Uterus (tissue), 3 donors: ENCODE measurements at regions not wholly inside any gene's neighbourhood (a gene's known extent, or its start where the extent isn't known, plus 50 kb on each side); places are given as distances from the start of the nearest gene placed in this dataset.
"Not testable (repeated sequence)": the region's sequence is repeated elsewhere in the genome, so short reads cannot be mapped to it uniquely, and the experiment has no call there.

ENCODE experiments used
- DNase-seq, 2 donors: peaks; one replicate each; pipeline ENCODE4 v3.0.0-alpha.2; 2019 to 2020
- H3K27ac ChIP-seq, 2 donors: fragments of 200-600 bp; sonication (generic); 1 replicate in 1 of 2; 2 replicates in 1 of 2; pipeline ENCODE4 v1.5.1; 2016 to 2018
- H3K27me3 ChIP-seq, 2 donors: fragments of 200-600 bp; sonication (generic); one replicate each; pipeline ENCODE4 v1.5.1; 2018 to 2019; ENCODE audit warnings: control low read depth in 1 of 2
- H3K36me3 ChIP-seq, 2 donors: fragments of 200-600 bp; sonication (generic); one replicate each; pipeline ENCODE4 v1.5.1; 2019; ENCODE audit warnings: control low read depth in 1 of 2
- H3K4me1 ChIP-seq, 2 donors: fragments of 200-600 bp; sonication (generic); one replicate each; pipeline ENCODE4 v1.5.1; 2018 to 2019; ENCODE audit warnings: control low read depth in 1 of 2
- H3K4me3 ChIP-seq, 2 donors: fragments of 200-600 bp; sonication (generic); 1 replicate in 1 of 2; 2 replicates in 1 of 2; pipeline ENCODE4 v1.5.1; 2018 to 2019; ENCODE audit warnings: mild to moderate bottlenecking in 1 of 2
- H3K9me3 ChIP-seq, 2 donors: fragments of 200-600 bp; sonication (generic); one replicate each; pipeline ENCODE4 v1.5.1; 2019; ENCODE audit warnings: control low read depth in 1 of 2
- POLR2A ChIP-seq, 2 donors: fragments of 450-650 bp; IDR thresholded peaks; one replicate each; pipeline ENCODE4 v1.6.1; 2016; ENCODE audit warnings: antibody characterized with exemption in 2 of 2, mild to moderate bottlenecking in 1 of 2, moderate library complexity in 1 of 2
- intact Hi-C: fragments of 100-400 bp; cut with DNase I; formaldehyde crosslinking; loops from one replicate; pipeline ENCODE4 v1.15.1; 2023; ENCODE audit warnings: low total_unique reads
- TF ChIP-seq, protein P1 (sequence below), 4 experiments: fragments of 200-600 bp in 2 of 4; fragments of 450-650 bp in 2 of 4; sonication (generic) in 2 of 4; IDR thresholded peaks; one replicate each; pipeline ENCODE4 v1.5.1; 2016 to 2019; ENCODE audit warnings: antibody characterized with exemption in 4 of 4, mild to moderate bottlenecking in 2 of 4, moderate library complexity in 1 of 4
- donor health status: DM: yes; HTN: yes; CAD: no.

DNA sequence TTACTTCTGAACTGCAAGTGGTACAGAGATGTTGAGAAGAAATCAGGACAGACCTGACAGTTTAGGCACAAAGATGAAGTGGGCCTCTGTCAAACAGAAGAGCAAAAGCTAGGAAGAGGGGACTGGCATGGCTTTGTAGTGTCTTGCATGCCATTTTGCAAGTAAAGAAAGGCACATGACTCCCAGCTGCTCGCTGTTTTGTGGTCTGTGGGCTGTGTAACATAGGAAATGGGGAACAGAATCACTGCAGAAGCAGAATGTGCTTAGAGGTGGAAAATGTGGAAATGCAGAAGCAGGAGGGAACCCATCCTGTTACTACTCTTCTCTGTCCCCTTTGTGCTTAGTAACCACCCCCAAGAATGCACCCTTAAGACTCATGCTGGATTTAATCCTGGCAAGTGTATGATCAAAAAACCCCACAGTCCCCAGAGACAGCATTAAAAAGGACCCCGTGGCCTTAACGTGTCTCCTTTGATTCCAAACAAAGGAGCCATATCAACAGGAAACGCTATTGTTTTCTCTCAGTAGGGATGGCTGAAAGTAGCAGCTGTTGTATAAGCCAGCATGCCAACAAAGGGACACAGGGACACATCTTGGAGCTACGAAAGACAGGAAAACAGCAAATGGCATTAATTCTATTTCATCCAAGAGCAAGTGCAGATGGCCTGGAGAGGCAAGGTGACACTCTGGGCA is 177.6 kb upstream of the GLRA2 start:
- no peaks in the 10 kb centered on the region for H3K36me3 ChIP-seq
- intact Hi-C loops = no loop called here
- no peak for DNase-seq
- no peak overlapping the region for H3K4me3 ChIP-seq
- H3K27ac ChIP-seq = no peak overlapping the region
- no peak for TF ChIP-seq POLR2A (IDR thresholded peaks at IDR 0.05)
- TF ChIP-seq, protein P1, sequence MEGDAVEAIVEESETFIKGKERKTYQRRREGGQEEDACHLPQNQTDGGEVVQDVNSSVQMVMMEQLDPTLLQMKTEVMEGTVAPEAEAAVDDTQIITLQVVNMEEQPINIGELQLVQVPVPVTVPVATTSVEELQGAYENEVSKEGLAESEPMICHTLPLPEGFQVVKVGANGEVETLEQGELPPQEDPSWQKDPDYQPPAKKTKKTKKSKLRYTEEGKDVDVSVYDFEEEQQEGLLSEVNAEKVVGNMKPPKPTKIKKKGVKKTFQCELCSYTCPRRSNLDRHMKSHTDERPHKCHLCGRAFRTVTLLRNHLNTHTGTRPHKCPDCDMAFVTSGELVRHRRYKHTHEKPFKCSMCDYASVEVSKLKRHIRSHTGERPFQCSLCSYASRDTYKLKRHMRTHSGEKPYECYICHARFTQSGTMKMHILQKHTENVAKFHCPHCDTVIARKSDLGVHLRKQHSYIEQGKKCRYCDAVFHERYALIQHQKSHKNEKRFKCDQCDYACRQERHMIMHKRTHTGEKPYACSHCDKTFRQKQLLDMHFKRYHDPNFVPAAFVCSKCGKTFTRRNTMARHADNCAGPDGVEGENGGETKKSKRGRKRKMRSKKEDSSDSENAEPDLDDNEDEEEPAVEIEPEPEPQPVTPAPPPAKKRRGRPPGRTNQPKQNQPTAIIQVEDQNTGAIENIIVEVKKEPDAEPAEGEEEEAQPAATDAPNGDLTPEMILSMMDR (IDR thresholded peaks at IDR 0.05) = no peak
- H3K4me1 ChIP-seq = no peaks in the 10 kb centered on the region
- no peaks in the 10 kb centered on the region for H3K27me3 ChIP-seq
- H3K9me3 ChIP-seq = no peaks in the 10 kb centered on the region

DNA sequence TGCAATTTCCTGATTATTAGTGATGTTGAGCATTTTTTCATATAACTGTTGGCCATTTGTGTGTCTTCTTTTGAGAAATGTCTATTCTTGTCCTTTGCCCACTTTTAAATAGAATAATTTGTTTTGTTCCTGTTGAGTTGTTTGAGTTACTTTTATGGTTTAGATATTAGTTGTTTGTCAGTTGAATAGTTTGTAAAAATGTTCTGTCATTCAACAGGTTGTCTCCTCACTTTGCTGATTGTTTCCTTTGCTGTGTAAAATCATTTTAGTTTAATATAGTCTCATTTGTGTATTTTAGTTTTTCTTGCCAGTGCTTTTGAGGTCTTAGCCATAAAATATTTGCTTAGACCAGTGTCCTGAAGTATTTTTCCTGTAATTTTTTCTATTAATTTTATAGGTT is 181.8 kb upstream of the GLRA2 start:
- DNase-seq = no peak
- H3K27ac ChIP-seq = no peak overlapping the region
- H3K4me1 ChIP-seq = no peaks in the 10 kb centered on the region
- TF ChIP-seq, protein P1 (IDR thresholded peaks at IDR 0.05) = no peak
- no peak for TF ChIP-seq POLR2A (IDR thresholded peaks at IDR 0.05)
- H3K36me3 ChIP-seq = no peaks in the 10 kb centered on the region
- no peak overlapping the region for H3K4me3 ChIP-seq
- no peaks in the 10 kb centered on the region for H3K9me3 ChIP-seq
- intact Hi-C loops = no loop called here
- no peaks in the 10 kb centered on the region for H3K27me3 ChIP-seq

DNA sequence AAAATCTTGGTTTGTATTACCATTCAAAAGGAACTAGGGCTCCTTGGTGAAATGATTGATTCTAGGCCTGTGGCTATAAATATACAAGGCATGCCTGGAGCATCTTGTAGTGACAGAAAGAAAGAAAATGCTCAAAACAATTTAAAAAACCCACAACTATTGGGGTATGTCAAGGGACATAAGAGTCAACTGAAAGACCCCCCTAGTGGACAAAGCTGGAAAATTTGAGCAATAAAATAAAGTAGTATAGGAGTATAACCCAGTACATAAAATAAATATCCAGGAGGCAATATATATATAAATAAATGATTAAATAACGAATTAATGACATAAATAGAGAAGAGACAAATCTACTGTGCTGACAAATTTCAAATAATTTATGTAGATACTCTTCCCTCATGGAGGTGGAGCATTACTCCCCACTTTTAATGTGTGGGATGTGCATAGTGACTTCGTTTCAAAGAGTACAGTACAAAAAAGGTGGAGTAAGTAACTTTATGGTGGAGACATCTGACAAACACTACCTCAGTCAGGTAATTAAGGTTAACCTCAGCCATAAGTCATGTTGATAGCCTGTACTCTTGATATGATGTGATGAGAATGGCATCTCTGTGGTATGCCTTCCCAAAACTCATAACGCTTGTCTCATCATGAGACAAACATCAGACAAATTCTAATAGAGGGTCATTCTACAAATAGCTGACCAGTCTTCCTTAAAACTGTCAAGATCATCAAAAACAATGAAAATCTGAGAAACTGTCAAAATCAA is 185.0 kb upstream of the GLRA2 start:
- TF ChIP-seq, protein P1 (IDR thresholded peaks at IDR 0.05) = no peak
- TF ChIP-seq POLR2A (IDR thresholded peaks at IDR 0.05) = no peak
- H3K4me1 ChIP-seq = no peaks in the 10 kb centered on the region
- H3K9me3 ChIP-seq = no peaks in the 10 kb centered on the region
- H3K4me3 ChIP-seq = no peak overlapping the region
- H3K27me3 ChIP-seq = no peaks in the 10 kb centered on the region
- intact Hi-C loops = no loop called here
- no peaks in the 10 kb centered on the region for H3K36me3 ChIP-seq
- no peak overlapping the region for H3K27ac ChIP-seq
- no peak for DNase-seq

DNA sequence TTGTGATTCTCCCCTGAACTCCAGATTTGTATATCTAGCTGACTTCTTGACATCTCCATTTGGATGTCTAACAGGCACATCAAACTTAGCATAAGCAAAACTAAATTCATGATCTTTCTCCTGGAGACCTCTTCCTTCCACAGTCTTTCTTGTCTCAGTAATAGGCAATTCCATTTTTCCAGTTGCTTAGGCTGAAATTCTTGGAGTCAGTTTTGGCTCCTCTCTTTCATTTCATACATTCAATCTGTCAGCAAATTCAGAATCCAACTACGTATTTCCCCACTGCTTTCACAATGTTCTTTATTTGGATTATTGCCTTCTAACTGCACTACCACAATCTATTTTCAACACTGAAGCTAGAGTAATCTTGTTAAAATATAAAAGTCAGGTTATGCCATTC is 219.9 kb upstream of the GLRA2 start:
- Histone ChIP-seq H3K4me3 (no peak overlapping the region), H3K36me3 (no peaks in the 10 kb centered on the region), H3K27ac (no peak overlapping the region), H3K9me3 (no peaks in the 10 kb centered on the region), H3K4me1 (no peaks in the 10 kb centered on the region), H3K27me3 (no peaks in the 10 kb centered on the region)
- DNase-seq = no peak
- intact Hi-C loops = no loop called here
- TF ChIP-seq, protein P1 (IDR thresholded peaks at IDR 0.05) = no peak
- no peak for TF ChIP-seq POLR2A (IDR thresholded peaks at IDR 0.05)

DNA sequence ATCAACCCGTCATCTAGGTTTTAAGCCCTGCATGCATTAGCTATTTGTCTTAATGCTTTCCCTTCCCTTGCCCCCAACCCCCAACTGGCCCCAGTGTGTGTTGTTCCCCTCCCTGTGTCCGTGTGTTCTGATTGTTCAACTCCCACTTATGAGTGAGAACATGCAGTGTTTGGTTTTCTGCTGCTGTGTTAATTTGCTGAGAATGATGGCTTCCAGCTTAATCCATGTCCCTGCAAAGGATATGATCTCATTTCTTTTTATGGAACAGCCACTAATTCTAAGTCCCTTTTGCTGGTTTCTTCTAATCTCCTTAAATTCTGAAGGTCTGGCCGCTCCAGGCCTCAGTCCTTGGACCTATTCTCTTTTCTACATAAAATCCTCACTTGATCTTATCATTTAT is 220.4 kb upstream of the GLRA2 start:
- H3K4me1 ChIP-seq, H3K9me3 ChIP-seq, H3K4me3 ChIP-seq, H3K27me3 ChIP-seq, DNase-seq, H3K36me3 ChIP-seq, H3K27ac ChIP-seq, intact Hi-C loops: not testable (repeated sequence)
